ENCODE measurements at regions not wholly inside any gene's neighbourhood (a gene's known extent, or its start where the extent isn't known, plus 50 kb on each side); places are given as distances from the start of the nearest gene placed in this dataset.
"Not testable (repeated sequence)": the region's sequence is repeated elsewhere in the genome, so short reads cannot be mapped to it uniquely, and the experiment has no call there.

DNA sequence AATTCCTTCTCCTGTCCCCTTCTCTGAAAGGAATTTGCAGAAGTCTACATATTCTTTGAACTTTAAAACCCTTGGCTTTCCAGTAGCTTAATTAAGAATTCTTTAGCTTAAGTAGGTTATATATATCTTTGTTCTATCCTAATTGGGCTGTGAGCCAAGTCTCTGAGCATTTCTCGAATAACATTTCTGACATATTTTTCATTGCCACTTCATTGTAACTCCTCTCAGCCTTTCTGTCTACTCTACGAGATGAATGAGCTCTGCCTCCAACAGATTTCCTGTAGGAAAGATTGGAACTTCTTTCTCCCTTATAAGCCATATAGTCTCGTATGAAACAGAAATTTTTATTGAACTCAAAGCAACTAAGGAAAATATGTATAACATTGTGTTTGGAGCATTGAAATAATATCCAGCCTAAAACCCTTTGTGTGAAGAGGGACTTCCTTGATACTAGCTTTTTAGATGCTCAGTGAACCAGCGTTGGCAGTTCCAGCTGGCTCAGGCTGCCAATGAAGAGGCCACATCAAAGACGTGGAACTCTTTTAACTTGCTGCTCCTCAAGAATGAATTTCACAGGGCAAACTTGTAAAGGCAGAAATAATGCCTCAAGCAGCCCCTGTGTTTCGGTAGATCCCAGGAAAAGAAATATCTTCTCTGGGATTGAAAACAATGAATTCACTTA is 87.7 kb upstream of the NOX3 start:
- H3K9me3 ChIP-seq: no peaks in the 10 kb centered on the region
- no peaks in the 10 kb centered on the region for H3K4me1 ChIP-seq
- H3K36me3 ChIP-seq: no peaks in the 10 kb centered on the region
- H3K27me3 ChIP-seq: no peaks in the 10 kb centered on the region
- no peak overlapping the region for H3K27ac ChIP-seq
- no peak for ATAC-seq (ENCODE audit: low FRiP score in 2 of 2)
- 36 to 43% methylated on average over 6 of the region's 6 CpGs for WGBS, 2 donors
- no peak for DNase-seq
- TF ChIP-seq CTCF (IDR thresholded peaks at IDR 0.05): no peak
- TF ChIP-seq POLR2AphosphoS5 (IDR thresholded peaks at IDR 0.05): no peak
- no peak for TF ChIP-seq EP300 (IDR thresholded peaks at IDR 0.05)
- no peak for TF ChIP-seq POLR2A (IDR thresholded peaks at IDR 0.05)
- no peak overlapping the region for H3K4me3 ChIP-seq

DNA sequence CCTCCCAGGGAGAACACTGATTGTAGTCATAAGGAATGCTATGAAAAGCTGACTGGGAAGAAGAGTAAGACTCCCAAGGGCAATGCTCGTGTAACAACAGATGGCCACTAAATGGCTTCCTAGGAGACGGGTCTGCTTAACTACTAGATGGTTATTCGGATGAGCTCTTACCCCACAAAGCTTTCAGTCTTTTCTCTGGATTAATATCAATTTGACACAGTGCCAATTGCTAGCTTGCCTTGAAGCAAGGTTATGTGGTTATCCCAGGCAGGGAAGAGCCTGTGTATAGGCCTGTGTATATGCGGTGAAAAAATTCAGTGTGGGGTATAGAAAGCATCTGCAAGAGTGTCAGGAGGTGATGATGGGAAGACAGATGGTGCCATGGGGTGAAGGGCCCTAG is 86.4 kb upstream of the NOX3 start:
- peak in 1 of 2 donors; percentile 30 for ATAC-seq (ENCODE audit: low FRiP score in 2 of 2)
- Histone ChIP-seq H3K27me3 (no peaks in the 10 kb centered on the region), H3K4me3 (no peak overlapping the region), H3K4me1 (no peaks in the 10 kb centered on the region), H3K9me3 (no peaks in the 10 kb centered on the region), H3K27ac (no peak overlapping the region), H3K36me3 (no peaks in the 10 kb centered on the region)
- DNase-seq: no peak
- TF ChIP-seq POLR2A (IDR thresholded peaks at IDR 0.05) (no peak), POLR2AphosphoS5 (IDR thresholded peaks at IDR 0.05) (no peak), EP300 (IDR thresholded peaks at IDR 0.05) (no peak), CTCF (IDR thresholded peaks at IDR 0.05) (no peak)
- WGBS, 2 donors: 84 to 94% methylated on average over 4 of the region's 4 CpGs

- WGBS, 2 donors: 88 to 100% methylated on average over 2 to 3 of the region's 3 CpGs
Measured at GRCh38 chr6:155538708-155539390, 83.2 kb upstream of the NOX3 start.

GRCh38 chr6:155534678-155535077 is 79.0 kb upstream of the NOX3 start:
- H3K9me3 ChIP-seq: peaks cover 0 to 3% (median 0%) of the 10 kb centered on the region in 4 donors
- TF ChIP-seq EP300 (IDR thresholded peaks at IDR 0.05) (no peak), POLR2AphosphoS5 (IDR thresholded peaks at IDR 0.05) (no peak)
- H3K36me3 ChIP-seq: no peaks in the 10 kb centered on the region
- H3K4me3 ChIP-seq: no peak overlapping the region
- ATAC-seq (ENCODE audit: low FRiP score in 2 of 2): no peak
- DNase-seq: no peak
- no peak overlapping the region for H3K27ac ChIP-seq
- H3K27me3 ChIP-seq: no peaks in the 10 kb centered on the region
- peaks cover 2 to 6% (median 3%) of the 10 kb centered on the region in 4 donors for H3K4me1 ChIP-seq
- 94 to 98% methylated on average over 2 of the region's 2 CpGs for WGBS, 2 donors

More at GRCh38 chr6:155538708-155539390, 83.2 kb upstream of the NOX3 start:
- H3K36me3 ChIP-seq: no peaks in the 10 kb centered on the region
- no peak for ATAC-seq (ENCODE audit: low FRiP score in 2 of 2)
- TF ChIP-seq CTCF (IDR thresholded peaks at IDR 0.05) (no peak), POLR2A (IDR thresholded peaks at IDR 0.05) (no peak), POLR2AphosphoS5 (IDR thresholded peaks at IDR 0.05) (no peak), EP300 (IDR thresholded peaks at IDR 0.05) (no peak)
- no peak overlapping the region for H3K4me3 ChIP-seq
- DNase-seq: no peak
- H3K9me3 ChIP-seq: peaks cover 0 to 3% (median 0%) of the 10 kb centered on the region in 4 donors
- no peaks in the 10 kb centered on the region for H3K4me1 ChIP-seq
- H3K27ac ChIP-seq: no peak overlapping the region
- H3K27me3 ChIP-seq: no peaks in the 10 kb centered on the region

DNA sequence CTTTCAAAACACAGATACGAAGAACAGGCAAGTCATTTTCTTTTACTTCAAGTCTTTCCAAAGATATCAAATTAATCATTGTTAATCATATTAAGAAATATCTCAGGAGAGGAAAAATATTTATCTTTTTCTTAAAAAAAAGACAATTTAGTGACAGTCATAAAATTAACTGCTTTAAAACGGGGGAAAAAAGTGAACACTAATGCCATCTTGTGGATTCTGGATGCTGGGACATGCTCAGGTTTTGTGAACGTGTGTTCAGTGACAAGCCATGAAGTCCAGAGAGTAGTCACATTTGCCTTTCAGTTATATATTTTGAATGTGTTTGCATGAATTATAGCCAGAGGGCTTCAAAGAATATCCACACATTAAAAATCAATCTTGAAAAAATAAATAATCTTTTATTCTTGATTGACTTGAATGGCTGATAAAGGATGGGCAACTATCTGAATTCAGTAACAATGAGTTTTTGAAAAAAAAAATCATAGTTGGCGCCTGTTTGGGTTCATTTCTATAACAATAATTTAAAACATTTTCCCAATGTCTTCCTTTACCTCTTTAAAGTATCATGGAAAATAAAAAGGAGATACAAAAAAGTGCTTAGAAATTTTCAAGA is 74.7 kb upstream of the NOX3 start:
- Histone ChIP-seq H3K4me3 (no peak overlapping the region), H3K36me3 (no peaks in the 10 kb centered on the region), H3K9me3 (peaks cover 0 to under 1% (median 0%) of the 10 kb centered on the region in 4 donors), H3K27ac (no peak overlapping the region), H3K27me3 (no peaks in the 10 kb centered on the region), H3K4me1 (peaks cover 13 to 16% (median 15%) of the 10 kb centered on the region in 4 donors)
- TF ChIP-seq CTCF (IDR thresholded peaks at IDR 0.05) (peak in 5 of 6 experiments; percentile 41 to 65 (median 60)), EP300 (IDR thresholded peaks at IDR 0.05) (no peak)
- WGBS, 2 donors: 47 to 50% methylated on average over 4 of the region's 4 CpGs
- DNase-seq (no peak), ATAC-seq (ENCODE audit: low FRiP score in 2 of 2) (peak in 1 of 2 donors; percentile 77)

DNA sequence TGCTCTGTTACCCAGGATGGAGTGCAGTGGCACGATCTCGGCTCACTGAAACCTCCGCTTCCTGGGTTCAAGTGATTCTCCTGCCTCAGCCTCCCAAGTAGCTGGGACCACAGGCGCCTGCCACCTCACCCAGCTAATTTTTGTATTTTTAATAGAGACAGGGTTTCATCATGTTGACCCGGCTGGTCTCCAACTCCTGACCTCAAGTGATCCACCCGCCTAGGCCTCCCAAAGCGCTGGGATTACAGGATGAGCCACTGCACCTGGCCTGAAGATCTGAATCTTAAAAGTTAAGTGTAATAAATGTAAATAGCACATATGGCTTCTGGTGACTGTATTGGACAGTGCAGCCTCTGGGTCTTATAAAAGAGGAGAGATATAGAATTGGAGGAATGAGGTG is 74.2 kb upstream of the NOX3 start:
- ATAC-seq (ENCODE audit: low FRiP score in 2 of 2); H3K27me3 ChIP-seq; H3K36me3 ChIP-seq; H3K9me3 ChIP-seq; DNase-seq; H3K4me3 ChIP-seq: not testable (repeated sequence)
- H3K4me1 ChIP-seq: peaks cover 13 to 16% (median 15%) of the 10 kb centered on the region in 4 donors
- peak overlapping the region in 1 of 4 donors; percentile 14 for H3K27ac ChIP-seq
- 93 to 97% methylated on average over 7 of the region's 7 CpGs for WGBS, 2 donors

Measured in upper lobe of left lung (tissue), 6 donors.